Thyroid gland (tissue), 4 donors: ENCODE measurements at regions not wholly inside any gene's neighbourhood (a gene's known extent, or its start where the extent isn't known, plus 50 kb on each side); places are given as distances from the start of the nearest gene placed in this dataset.

ENCODE experiments used
- POLR2A ChIP-seq, 2 donors: fragments of 450-650 bp; IDR thresholded peaks; one replicate each; pipeline ENCODE4 v1.6.1; 2017; ENCODE audit warnings: antibody characterized with exemption in 2 of 2, mild to moderate bottlenecking in 2 of 2, moderate library complexity in 1 of 2
- TF ChIP-seq, protein P1 (sequence below), 6 experiments: fragments of 200-600 bp in 3 of 6; fragments of 450-650 bp in 3 of 6; sonication (generic) in 3 of 6; IDR thresholded peaks; one replicate each; pipeline ENCODE4 v1.5.1; 2016 to 2019; ENCODE audit warnings: antibody characterized with exemption in 6 of 6, mild to moderate bottlenecking in 2 of 6, inconsistent platforms in 1 of 6, moderate library complexity in 1 of 6

DNA sequence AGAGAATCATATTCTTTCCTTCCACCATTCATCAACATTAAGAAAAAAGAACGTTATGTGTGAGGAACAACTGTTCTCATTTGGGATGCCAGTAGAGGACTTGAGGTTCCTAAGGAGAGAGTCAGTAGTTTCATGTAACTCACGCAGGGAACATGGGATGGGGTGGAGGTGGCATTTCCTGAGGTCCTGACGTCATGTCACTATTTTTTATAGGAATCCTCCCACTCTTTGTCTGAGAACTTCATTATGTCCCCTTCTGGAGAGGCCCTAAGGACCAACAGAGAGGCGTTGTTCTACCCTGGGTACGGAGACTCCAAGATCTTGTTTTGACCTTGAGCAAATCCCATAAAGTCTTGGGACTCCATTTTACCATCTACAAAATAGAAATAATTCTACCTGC, 211.7 kb upstream of the SOX9 start:
- TF ChIP-seq, protein P1, sequence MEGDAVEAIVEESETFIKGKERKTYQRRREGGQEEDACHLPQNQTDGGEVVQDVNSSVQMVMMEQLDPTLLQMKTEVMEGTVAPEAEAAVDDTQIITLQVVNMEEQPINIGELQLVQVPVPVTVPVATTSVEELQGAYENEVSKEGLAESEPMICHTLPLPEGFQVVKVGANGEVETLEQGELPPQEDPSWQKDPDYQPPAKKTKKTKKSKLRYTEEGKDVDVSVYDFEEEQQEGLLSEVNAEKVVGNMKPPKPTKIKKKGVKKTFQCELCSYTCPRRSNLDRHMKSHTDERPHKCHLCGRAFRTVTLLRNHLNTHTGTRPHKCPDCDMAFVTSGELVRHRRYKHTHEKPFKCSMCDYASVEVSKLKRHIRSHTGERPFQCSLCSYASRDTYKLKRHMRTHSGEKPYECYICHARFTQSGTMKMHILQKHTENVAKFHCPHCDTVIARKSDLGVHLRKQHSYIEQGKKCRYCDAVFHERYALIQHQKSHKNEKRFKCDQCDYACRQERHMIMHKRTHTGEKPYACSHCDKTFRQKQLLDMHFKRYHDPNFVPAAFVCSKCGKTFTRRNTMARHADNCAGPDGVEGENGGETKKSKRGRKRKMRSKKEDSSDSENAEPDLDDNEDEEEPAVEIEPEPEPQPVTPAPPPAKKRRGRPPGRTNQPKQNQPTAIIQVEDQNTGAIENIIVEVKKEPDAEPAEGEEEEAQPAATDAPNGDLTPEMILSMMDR (IDR thresholded peaks at IDR 0.05) = no peak
- no peak for TF ChIP-seq POLR2A (IDR thresholded peaks at IDR 0.05)
